Ecto neural progenitor cell (in vitro differentiated cells): ENCODE measurements at regions not wholly inside any gene's neighbourhood (a gene's known extent, or its start where the extent isn't known, plus 50 kb on each side); places are given as distances from the start of the nearest gene placed in this dataset.

ENCODE experiments used
- DNase-seq: peaks from one replicate; pipeline ENCODE4 v3.0.0-alpha.2; 2018; ENCODE audit warnings: low spot score

- no peak for DNase-seq
These were observed 223.1 kb downstream of the REEP3 start for GRCh38 chr10:63744060-63744941.

DNA sequence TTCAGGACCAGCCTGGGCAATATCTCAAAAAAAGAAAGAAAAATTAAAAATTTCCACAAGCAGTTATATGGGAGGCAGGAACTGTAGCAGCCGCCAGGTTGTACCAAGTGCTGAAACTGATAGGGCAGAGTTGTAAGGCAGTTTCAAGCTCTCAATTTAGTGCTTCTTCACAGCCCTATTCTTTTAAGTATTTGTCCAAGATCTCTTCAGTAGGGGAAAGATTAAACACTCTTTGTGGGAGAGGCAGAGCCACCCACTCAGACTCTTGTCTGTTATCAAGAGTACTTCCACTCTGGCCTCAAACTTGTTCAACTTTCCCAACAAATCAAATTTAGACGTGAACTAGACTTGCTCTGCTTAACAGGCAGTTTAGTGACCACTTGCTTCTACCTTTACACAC is 228.7 kb downstream of the REEP3 start:
- DNase-seq: no peak

DNA sequence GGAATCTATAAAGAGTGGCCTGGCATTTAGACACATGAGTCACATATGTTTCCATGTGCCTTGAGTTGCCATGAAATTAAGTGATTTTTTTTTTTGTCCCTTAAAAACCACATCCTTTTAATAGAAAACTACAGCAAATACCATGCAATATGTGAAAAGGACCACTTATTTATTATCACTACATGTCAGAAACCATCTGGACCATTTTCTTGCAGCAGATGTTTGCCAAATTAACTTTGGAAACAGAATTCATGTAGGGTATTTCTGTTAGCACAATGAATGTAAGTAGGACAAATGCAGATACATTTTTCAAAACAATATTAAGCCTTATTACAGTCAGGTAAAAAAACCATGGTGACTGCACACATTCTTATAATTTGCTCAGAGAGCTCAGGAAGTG is 230.6 kb downstream of the REEP3 start:
- no peak for DNase-seq

DNA sequence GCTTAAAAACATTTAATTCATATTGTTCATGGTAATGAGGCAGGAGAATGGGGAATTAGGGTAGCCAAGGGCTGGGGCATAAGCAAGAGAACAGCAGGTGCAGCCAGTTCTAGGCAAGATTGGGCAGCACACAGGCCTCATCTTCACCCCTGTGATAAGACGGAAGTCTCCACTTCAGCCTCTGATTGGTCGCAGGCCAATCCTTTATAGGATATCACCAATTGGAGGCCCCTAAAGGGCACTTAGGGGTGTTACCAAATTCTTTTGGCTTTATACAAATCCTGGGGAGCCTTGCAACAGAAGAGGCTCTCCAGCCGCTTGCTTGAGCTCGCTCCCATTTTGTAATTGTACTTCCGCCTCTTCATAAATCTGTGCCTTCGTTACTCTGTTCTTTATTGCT is 231.1 kb downstream of the REEP3 start:
- no peak for DNase-seq

GRCh38 chr10:63753808-63754207 is 232.6 kb downstream of the REEP3 start:
- DNase-seq: no peak

GRCh38 chr10:63755441-63755840 is 234.2 kb downstream of the REEP3 start:
- no peak for DNase-seq

- no peak for DNase-seq
These were observed 235.9 kb downstream of the REEP3 start for GRCh38 chr10:63757067-63757466.

DNA sequence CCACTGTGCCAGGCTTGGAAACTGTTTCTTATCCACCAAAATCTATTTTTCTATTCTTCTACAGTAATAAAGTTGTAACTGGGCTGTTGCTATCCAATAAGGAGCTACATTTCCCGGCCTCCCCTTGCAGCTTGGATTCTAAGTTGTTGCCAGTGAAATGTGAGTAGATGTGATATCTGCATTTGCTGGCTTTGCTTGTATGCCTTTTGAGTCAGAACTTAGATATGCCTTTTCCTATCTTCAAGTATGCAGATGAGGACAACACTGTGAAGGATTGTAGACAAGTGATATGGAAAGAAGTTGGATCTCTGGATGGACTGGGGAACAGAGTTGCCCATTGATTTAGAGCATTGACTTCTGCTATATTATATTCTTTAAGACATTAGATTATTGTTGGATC is 236.9 kb downstream of the REEP3 start:
- DNase-seq: no peak

- no peak for DNase-seq
These were observed 238.1 kb downstream of the REEP3 start for GRCh38 chr10:63759335-63759734.

DNA sequence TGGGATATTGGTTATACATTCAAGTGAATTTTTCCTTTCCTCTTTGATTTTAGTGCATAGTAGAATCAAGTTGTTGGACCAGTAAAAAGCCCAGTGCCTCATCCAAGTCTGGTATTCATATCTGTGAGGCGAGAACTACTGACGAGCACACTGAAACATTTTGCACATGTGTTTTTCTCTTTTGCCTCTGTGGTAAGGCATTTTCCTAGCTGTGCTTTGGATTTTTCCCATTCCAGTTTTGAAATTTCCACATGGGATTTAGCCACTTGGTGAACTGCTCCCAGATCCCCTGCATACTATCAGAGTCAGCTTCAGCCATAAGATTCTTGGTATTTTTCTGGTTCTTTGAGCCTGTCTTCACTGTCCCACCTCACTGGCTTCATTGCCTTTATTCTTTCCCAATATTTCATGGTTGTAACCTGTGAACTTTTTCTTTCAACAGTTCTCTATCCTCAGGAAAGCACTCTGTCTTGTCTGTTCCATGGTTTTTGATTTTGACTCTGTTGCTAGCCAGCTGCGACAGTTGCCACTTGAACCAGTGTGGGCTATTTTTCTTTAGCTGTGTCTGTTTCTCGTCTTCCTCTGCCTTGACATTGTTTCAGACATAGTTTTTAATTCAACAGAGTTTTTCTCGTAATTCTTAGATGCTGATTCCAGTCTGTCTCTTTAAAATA is 239.0 kb downstream of the REEP3 start:
- DNase-seq: no peak

DNA sequence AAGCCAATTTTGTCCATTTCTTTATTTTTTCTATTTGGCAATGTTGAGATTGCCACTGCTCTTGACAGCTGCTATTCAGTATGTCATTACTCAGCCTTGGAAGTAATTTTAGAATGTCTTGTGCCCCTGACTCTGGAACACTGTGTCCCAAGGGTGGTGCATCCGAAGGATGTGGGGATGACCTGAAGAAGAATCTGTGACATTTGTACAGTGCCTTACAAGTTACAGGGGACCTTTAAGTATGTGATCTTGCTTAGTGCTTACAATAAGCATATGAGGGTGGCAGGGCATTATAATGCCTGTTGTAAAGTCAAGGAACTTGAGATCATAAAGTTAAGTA is 239.5 kb downstream of the REEP3 start:
- no peak for DNase-seq

DNA sequence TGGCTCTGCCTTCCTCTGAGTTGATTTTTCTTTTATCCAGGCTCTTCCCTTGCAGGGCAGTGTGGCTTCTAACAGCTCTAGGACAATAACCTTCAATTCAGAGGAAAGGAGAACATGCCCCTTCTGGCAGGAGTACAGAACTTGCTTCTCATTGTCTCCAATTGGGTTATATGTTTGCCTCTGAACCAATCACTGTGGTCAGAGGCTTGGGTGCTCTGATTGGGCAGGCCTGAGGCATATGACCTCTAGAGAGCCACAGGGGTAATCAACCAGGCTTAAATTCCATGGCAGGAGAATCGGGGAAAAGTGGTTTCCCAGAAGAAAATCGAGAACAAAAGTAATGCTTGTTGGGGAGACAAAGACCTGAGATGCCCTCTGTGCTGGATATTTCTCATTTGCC is 240.0 kb downstream of the REEP3 start:
- no peak for DNase-seq

GRCh38 chr10:63763744-63764143 is 242.5 kb downstream of the REEP3 start:
- DNase-seq: no peak

DNA sequence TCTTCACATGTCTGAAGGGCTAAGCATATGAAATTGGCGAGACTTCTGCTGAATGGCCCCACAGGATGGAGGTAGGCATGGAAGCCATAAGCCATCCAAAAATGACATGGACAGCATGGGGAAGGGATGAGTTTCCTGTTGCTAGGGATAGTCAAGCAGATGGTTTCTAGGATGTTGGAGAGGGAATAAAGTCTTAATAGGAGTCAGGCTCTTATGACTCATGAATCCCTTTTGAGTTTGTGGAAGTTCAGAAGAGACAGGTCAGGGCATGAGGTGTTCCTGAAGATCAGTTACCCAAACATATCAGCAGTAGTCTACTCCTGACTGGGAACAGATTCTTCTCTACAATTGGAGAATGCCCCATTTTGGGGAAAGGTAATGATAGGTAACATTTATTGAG is 243.9 kb downstream of the REEP3 start:
- DNase-seq: no peak

GRCh38 chr10:63766745-63767137 is 245.5 kb downstream of the REEP3 start:
- no peak for DNase-seq

GRCh38 chr10:63767138-63767801 is 246.1 kb downstream of the REEP3 start:
- no peak for DNase-seq

DNA sequence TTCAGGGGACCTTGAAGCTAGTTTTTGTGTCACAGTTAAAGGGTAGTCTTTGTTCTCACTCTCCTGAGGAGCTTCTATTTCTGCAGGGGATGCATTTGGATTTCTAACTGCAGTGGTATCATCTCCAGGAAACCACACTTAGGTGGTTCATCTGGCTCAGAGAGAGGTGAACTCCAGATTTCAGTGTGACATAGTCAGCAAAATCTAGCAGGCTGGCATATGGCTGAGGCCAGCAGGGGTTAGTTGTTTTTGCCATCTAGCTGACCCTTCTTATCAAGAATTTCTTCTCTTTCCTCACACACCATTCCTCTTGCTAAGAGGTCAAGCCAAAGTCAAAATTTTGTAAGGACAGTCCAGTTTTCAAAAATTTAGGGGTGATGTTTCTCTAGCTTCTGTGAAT is 248.2 kb downstream of the REEP3 start:
- no peak for DNase-seq

DNA sequence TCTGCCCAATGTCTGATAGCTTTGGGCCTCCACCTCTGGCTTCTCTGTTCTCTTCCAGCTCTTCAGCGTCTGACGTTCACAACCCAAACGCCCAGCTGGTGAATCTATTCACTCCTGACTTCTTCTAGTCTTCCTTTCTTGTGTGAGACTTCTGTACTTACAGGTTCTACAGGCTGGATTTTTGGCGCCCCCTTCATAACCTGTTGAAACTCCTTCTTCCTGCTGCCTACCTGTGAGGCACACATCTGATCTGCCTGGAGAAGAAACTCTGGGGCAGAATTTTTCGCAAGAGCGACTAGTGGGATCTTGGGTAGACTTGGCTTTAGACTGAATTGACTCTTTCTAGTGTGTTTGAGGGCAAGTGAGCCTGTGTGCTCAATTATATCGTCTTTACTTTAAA is 249.3 kb downstream of the REEP3 start:
- DNase-seq: no peak

DNA sequence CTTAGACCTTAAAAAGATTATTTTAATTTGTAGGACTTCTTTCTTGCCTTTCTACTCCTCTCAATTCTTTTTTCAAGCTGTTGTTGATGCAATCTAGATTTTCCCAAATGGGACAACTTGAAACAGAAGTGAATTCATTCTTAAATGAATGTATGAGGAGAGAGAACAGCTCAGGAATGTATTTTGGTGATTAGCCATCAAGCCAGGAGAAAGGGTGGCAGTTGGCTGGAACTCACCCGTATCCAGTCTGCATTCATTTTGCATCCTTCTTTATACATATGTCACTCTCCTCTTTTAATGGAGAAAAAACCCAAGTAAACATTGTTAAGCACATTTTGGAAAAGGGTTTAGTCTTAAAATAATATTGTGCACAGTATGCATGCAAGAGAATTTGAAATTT is 251.3 kb downstream of the REEP3 start:
- no peak for DNase-seq

DNA sequence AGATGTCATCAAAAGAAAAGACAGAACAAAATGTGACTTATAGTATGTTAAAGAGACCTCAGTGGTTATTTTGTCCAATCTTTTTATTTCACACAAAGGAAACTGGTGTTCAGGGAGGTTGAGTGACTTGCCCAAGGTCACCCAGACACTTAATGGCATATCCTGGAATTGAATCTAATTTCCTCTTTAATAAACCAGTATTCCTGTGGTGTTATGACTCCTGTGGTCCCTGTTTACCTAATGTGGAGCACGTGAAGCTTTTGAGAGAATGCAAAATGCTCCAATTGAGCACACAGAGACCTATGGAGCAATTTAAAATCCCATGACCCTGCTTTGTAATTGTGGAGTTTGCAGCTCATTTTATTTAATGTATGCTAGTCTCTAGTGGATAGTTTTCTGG is 251.9 kb downstream of the REEP3 start:
- DNase-seq: no peak

DNA sequence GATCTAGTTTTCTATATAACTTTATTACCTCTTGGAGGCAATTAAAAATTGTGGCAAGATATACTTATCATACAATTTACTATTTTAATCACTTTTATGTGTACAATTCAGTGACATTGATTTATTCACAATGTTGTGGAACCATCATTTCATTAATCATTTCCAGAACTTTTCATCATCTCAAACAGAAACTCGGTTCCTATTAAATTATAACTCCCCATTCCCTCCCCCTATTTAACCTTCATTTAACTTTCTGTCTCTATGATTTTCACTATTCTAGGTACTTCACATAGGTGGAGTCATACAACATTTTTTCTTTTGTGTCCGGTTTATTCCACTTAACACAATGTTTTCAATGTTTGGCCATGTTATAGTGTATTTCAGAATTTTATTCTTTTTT is 252.8 kb downstream of the REEP3 start:
- no peak for DNase-seq

GRCh38 chr10:63780101-63780500 is 258.9 kb downstream of the REEP3 start:
- DNase-seq: no peak

- DNase-seq: no peak
These were observed 260.0 kb downstream of the REEP3 start for GRCh38 chr10:63781226-63781625.
